Natural killer cell (primary cell): ENCODE measurements at regions not wholly inside any gene's neighbourhood (a gene's known extent, or its start where the extent isn't known, plus 50 kb on each side); places are given as distances from the start of the nearest gene placed in this dataset.

Experiments used
- ATAC-seq, 3 donors: fragments of 150-1000 bp in 2 of 3; fragments of 200-7000 bp in 1 of 3; cut with Tn5 transposase; 1 replicate in 1 of 3; 2 replicates in 2 of 3; pipeline ENCODE4 v1.10.0; 2021; ENCODE audit warnings: mild to moderate bottlenecking in 2 of 3, moderate library complexity in 2 of 3
- DNase-seq, 2 donors: peaks; one replicate each; pipeline versions ENCODE4 v3.0.0 to v3.0.0-alpha.2; 2013 to 2021; ENCODE audit warnings: mixed read lengths in 1 of 2
- H3K27ac ChIP-seq: one replicate; pipeline ENCODE4 v1.5.1; 2013; ENCODE audit warnings: mild to moderate bottlenecking, low read length
- H3K27me3 ChIP-seq: one replicate; pipeline ENCODE4 v1.6.1; 2013; ENCODE audit warnings: low read length; ENCODE audit not compliant: control insufficient read depth, insufficient read depth
- H3K36me3 ChIP-seq: one replicate; pipeline ENCODE4 v1.6.1; 2013; ENCODE audit warnings: low read length; ENCODE audit not compliant: control insufficient read depth, insufficient read depth
- H3K4me1 ChIP-seq: one replicate; pipeline ENCODE4 v1.6.1; 2013; ENCODE audit warnings: low read length; ENCODE audit not compliant: control insufficient read depth, insufficient read depth
- H3K4me3 ChIP-seq: one replicate; pipeline ENCODE4 v1.5.1; 2013; ENCODE audit warnings: low read length
- H3K9me3 ChIP-seq: one replicate; pipeline ENCODE4 v1.6.1; 2013; ENCODE audit warnings: low read length; ENCODE audit not compliant: control insufficient read depth, insufficient read depth
- H3K27ac Mint-ChIP-seq, 2 donors: one replicate each; pipeline ENCODE4 v1.8.0; 2022; ENCODE audit warnings: mild to moderate bottlenecking in 2 of 2, mixed read lengths in 2 of 2, moderate library complexity in 1 of 2
- H3K27me3 Mint-ChIP-seq, 2 donors: one replicate each; pipeline ENCODE4 v1.8.0; 2022; ENCODE audit warnings: low read depth in 2 of 2, mixed read lengths in 2 of 2
- H3K36me3 Mint-ChIP-seq: one replicate; pipeline ENCODE4 v1.8.0; 2022; ENCODE audit warnings: mixed read lengths
- H3K4me1 Mint-ChIP-seq, 2 donors: one replicate each; pipeline ENCODE4 v1.8.0; 2022; ENCODE audit warnings: mixed read lengths in 2 of 2
- H3K4me3 Mint-ChIP-seq: one replicate; pipeline ENCODE4 v1.8.0; 2022; ENCODE audit warnings: mild to moderate bottlenecking, moderate library complexity, mixed read lengths
- H3K9me3 Mint-ChIP-seq, 2 donors: one replicate each; pipeline ENCODE4 v1.8.0; 2022; ENCODE audit warnings: mixed read lengths in 2 of 2
- WGBS: methylation state at CpG from one replicate; pipeline ENCODE4 v1.1.7; 2013; ENCODE audit warnings: missing lambda C conversion rate; ENCODE audit not compliant: insufficient coverage; 5-methylcytosine and 5-hydroxymethylcytosine counted together
- intact Hi-C: fragments of 100-400 bp; cut with micrococcal nuclease; formaldehyde crosslinking; loops from one replicate; pipeline ENCODE4 v1.14.2; 2022
- TF ChIP-seq, protein P1 (sequence below): fragments of 200-600 bp; IDR thresholded peaks from one replicate; pipeline ENCODE4 v1.8.0; 2022; ENCODE audit warnings: antibody characterized with exemption

DNA sequence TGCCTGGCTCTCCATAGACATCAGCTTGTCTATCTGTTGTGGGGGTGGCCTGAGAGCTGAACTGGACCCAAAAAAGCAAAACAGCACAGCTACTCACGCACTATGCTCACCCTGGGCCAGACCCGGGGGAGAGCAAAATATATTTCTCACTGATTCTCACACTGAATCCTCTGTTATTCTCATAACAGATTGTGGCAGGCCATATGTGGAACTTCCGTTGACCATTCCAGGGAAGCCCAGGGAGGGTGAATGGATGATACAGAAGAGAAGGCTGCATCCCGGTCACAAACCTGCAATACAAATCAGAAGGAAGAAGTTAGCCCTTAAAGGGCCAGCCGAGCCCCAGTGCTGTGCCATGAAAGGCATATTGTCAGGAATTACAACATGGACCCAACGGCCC lies 362.5 kb downstream of the ZNF536 start:
- no peaks in the 10 kb centered on the region for H3K9me3 ChIP-seq
- H3K4me3 ChIP-seq: no peak overlapping the region
- Mint-ChIP-seq H3K27ac (no peak overlapping the region), H3K36me3 (no peaks in the 10 kb centered on the region), H3K4me1 (peaks cover 0 to 13% of the 10 kb centered on the region in 2 donors), H3K4me3 (no peak overlapping the region), H3K27me3 (peaks cover 7% of the 10 kb centered on the region in 2 donors), H3K9me3 (no peaks in the 10 kb centered on the region)
- ATAC-seq (no peak), DNase-seq (no peak)
- no peaks in the 10 kb centered on the region for H3K36me3 ChIP-seq
- no peaks in the 10 kb centered on the region for H3K27me3 ChIP-seq
- H3K27ac ChIP-seq: no peak overlapping the region
- intact Hi-C loops: no loop called here
- TF ChIP-seq, protein P1, sequence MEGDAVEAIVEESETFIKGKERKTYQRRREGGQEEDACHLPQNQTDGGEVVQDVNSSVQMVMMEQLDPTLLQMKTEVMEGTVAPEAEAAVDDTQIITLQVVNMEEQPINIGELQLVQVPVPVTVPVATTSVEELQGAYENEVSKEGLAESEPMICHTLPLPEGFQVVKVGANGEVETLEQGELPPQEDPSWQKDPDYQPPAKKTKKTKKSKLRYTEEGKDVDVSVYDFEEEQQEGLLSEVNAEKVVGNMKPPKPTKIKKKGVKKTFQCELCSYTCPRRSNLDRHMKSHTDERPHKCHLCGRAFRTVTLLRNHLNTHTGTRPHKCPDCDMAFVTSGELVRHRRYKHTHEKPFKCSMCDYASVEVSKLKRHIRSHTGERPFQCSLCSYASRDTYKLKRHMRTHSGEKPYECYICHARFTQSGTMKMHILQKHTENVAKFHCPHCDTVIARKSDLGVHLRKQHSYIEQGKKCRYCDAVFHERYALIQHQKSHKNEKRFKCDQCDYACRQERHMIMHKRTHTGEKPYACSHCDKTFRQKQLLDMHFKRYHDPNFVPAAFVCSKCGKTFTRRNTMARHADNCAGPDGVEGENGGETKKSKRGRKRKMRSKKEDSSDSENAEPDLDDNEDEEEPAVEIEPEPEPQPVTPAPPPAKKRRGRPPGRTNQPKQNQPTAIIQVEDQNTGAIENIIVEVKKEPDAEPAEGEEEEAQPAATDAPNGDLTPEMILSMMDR: no peak
- no peaks in the 10 kb centered on the region for H3K4me1 ChIP-seq
- 84% methylated on average over 6 of the region's 6 CpGs for WGBS

- no peaks in the 10 kb centered on the region for H3K9me3 Mint-ChIP-seq
- peaks cover 7% of the 10 kb centered on the region in 2 donors for H3K27me3 Mint-ChIP-seq
- no peak overlapping the region for H3K4me3 ChIP-seq
- no peak overlapping the region for H3K27ac Mint-ChIP-seq
- no peak overlapping the region for H3K27ac ChIP-seq
- peaks cover 0 to 16% of the 10 kb centered on the region in 2 donors for H3K4me1 Mint-ChIP-seq
- H3K36me3 ChIP-seq: no peaks in the 10 kb centered on the region
- no peaks in the 10 kb centered on the region for H3K9me3 ChIP-seq
- WGBS: 89% methylated on average over 15 of the region's 15 CpGs
- H3K27me3 ChIP-seq: no peaks in the 10 kb centered on the region
- H3K36me3 Mint-ChIP-seq: no peaks in the 10 kb centered on the region
- DNase-seq (no peak), ATAC-seq (no peak)
- H3K4me3 Mint-ChIP-seq: no peak overlapping the region
- intact Hi-C loops: no loop called here
- TF ChIP-seq, protein P1: no peak
- H3K4me1 ChIP-seq: no peaks in the 10 kb centered on the region
Measured at GRCh38 chr19:30733826-30734550, 361.8 kb downstream of the ZNF536 start.

- intact Hi-C loops: no loop called here
- Histone ChIP-seq H3K4me3 (no peak overlapping the region), H3K9me3 (no peaks in the 10 kb centered on the region), H3K4me1 (no peaks in the 10 kb centered on the region), H3K27me3 (no peaks in the 10 kb centered on the region), H3K27ac (no peak overlapping the region), H3K36me3 (no peaks in the 10 kb centered on the region)
- H3K36me3 Mint-ChIP-seq: no peaks in the 10 kb centered on the region
- H3K27ac Mint-ChIP-seq: no peak overlapping the region
- ATAC-seq: no peak
- peaks cover 0 to 16% of the 10 kb centered on the region in 2 donors for H3K4me1 Mint-ChIP-seq
- no peak overlapping the region for H3K4me3 Mint-ChIP-seq
- peaks cover 7% of the 10 kb centered on the region in 2 donors for H3K27me3 Mint-ChIP-seq
- 91% methylated on average over 3 of the region's 3 CpGs for WGBS
- no peaks in the 10 kb centered on the region for H3K9me3 Mint-ChIP-seq
- no peak for DNase-seq
- TF ChIP-seq, protein P1: no peak
Measured at GRCh38 chr19:30731591-30731990, 359.4 kb downstream of the ZNF536 start.

DNA sequence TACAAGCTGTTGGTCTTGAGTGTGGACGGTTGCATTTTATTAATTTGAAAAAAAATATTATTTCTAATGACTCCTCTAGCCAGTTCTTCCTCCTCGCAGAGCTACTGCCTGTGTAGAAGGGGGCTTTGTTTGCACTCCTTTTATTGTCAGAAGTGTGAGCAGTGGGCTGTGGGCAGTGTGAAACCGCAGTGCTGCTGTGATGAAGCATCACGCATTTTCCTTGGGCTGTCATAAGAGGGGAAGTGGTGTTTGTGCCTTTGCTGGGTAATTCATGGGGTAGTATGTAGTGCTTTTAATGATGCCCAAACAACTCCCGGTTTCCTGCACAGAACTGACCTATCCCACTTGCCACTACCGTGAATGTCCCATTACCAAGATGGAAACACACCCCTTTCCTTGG lies 357.3 kb downstream of the ZNF536 start:
- Mint-ChIP-seq H3K9me3 (no peaks in the 10 kb centered on the region), H3K36me3 (no peaks in the 10 kb centered on the region), H3K4me3 (no peak overlapping the region), H3K27me3 (peaks cover 4 to 7% of the 10 kb centered on the region in 2 donors), H3K27ac (no peak overlapping the region), H3K4me1 (peaks cover 0 to 16% of the 10 kb centered on the region in 2 donors)
- DNase-seq (no peak), ATAC-seq (peak in 1 of 3 donors; percentile 49)
- TF ChIP-seq, protein P1: no peak
- 25% methylated on average over 3 of the region's 6 CpGs for WGBS
- Histone ChIP-seq H3K4me1 (no peaks in the 10 kb centered on the region), H3K36me3 (no peaks in the 10 kb centered on the region), H3K4me3 (no peak overlapping the region), H3K27me3 (no peaks in the 10 kb centered on the region), H3K9me3 (no peaks in the 10 kb centered on the region), H3K27ac (no peak overlapping the region)
- intact Hi-C loops: no loop called here
